NCI-H1092 (cell line): ENCODE measurements at regions not wholly inside any gene's neighbourhood (a gene's known extent, or its start where the extent isn't known, plus 50 kb on each side); places are given as distances from the start of the nearest gene placed in this dataset.
A peak's percentile ranks its signal among the peaks of the same experiment; 100 is the strongest.
"Not testable (repeated sequence)": the region's sequence is repeated elsewhere in the genome, so short reads cannot be mapped to it uniquely, and the experiment has no call there.

Experiments
- DNase-seq: peaks from one replicate; lab custom pipeline; 2025; lab: John Stamatoyannopoulos, UW

DNA sequence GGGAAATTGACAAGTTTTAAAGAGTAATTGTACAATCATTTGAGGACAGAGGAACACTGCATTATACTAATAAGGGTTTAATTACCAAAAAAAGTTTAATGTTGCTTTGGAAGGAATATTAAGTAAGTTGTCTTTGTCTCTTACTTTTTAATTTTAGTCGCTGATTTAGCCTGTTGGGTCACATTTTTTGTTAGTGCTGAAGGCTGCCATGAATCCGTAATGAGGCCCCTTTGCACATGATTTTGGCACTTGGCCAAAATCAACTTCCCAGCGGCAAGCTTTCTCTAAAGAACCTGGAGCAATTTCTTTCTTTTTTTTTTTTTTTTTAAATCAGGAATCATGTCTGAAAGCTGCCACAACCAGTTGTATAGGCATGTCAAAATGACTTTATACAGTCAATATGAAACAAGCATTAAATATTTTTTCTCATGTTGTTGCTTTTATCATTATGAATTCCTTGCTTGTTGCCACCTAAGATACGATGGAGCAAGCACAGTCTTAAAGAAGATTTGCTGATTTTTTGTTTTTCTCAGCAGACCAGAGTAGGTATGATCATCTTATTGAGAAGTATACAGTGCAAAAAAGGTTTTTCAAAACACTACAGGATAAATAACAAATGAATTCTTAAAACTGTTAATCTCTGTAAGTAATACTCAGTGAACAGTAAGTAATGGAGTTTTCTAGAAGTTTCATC is 690.4 kb downstream of the USP25 start:
- DNase-seq: peak; percentile 65

GRCh38 chr21:16421007-16421406 is 691.2 kb downstream of the USP25 start:
- no peak for DNase-seq

DNA sequence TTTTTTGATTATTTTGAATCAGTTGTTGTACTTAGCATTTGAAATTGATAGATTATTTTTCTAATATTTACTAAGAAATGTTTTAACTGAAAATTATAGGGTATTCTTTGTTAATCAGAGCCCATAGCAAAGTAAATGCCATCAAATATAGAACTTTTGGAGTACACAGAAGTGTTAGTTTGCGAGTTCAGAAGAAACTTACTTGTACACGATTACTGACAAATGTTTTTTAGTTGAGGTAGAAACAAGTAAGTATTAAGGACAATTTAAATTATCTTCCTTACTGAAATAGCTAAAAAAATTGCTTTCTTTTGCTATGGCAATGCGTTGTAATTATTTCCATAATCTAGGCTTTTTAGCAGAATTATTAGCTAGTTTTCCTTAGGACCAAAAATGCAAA is 692.2 kb downstream of the USP25 start:
- DNase-seq: no peak

- DNase-seq: no peak
Measured at GRCh38 chr21:16422702-16423101, 692.9 kb downstream of the USP25 start.

GRCh38 chr21:16423921-16424320 is 694.1 kb downstream of the USP25 start:
- no peak for DNase-seq

GRCh38 chr21:16424331-16424751 is 694.6 kb downstream of the USP25 start:
- peak; percentile 14 for DNase-seq

GRCh38 chr21:16425376-16425775 is 695.6 kb downstream of the USP25 start:
- DNase-seq: no peak

- DNase-seq: no peak
Measured at GRCh38 chr21:16426936-16427335, 697.2 kb downstream of the USP25 start.

DNA sequence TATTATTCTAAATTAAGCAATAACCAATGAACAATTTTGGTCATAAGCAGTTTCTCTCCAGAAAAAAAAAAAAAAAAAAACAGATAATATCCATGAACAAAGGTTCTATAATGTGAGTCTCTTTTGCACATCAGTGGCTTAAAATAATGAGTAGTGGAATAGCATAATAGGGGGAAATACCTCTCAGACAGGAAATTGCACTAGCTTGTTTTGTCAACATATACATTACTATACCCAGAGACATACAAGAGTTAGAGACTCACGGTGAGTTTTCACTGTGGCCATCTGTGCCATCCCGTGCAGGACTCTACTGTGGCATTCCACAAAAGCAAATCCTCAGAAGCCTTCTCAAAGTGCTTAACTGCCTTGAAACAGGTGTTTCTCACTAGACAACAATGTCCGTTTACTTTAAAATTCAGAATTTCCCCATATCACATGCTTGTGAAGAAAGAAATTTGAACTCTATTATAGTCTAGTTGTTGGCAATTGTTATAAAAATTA is 697.9 kb downstream of the USP25 start:
- DNase-seq: no peak

- DNase-seq: no peak
Measured at GRCh38 chr21:16437586-16437985, 707.8 kb downstream of the USP25 start.

- no peak for DNase-seq
Measured at GRCh38 chr21:16438761-16439160, 709.0 kb downstream of the USP25 start.

GRCh38 chr21:16441789-16442188 is 712.0 kb downstream of the USP25 start:
- DNase-seq: no peak

GRCh38 chr21:16454399-16454798 is 724.6 kb downstream of the USP25 start:
- DNase-seq: peak; percentile 10

- DNase-seq: no peak
Measured at GRCh38 chr21:16455526-16455925, 725.7 kb downstream of the USP25 start.

- DNase-seq: peak; percentile 47
Measured at GRCh38 chr21:16455978-16456377, 726.2 kb downstream of the USP25 start.

- DNase-seq: no peak
Measured at GRCh38 chr21:16457498-16457897, 727.7 kb downstream of the USP25 start.

- no peak for DNase-seq
Measured at GRCh38 chr21:16460936-16461335, 731.2 kb downstream of the USP25 start.

DNA sequence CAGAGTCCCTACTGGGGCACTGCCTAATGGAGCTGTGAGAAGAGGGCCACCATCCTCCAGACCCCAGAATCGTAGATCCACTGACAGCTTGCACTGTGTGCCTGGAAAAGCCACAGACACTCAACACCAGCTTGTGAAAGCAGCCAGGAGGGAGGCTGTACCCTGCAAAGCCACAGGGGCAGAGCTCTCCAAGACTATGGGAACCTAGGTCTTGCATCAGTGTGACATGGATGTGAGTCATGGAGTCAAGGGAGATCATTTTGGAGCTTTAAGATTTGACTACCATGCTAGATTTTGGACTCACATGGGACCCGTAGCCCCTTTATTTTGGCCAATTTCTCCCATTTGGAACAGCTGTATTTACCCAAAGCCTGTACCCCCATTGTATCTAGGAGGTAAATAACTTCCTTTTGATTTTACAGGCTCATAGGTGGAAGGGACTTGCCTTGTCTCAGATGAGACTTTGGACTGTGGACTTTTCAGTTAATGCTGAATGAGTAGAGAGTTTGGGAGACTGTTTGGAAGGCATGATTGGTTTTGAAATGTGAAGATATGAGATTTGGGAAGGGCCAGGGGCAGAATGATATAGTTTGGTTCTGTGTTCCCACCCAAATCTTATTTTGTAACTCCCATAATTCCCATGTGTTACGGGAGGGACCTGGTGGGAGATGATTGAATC is 734.6 kb downstream of the USP25 start:
- DNase-seq: not testable (repeated sequence)

GRCh38 chr21:16468184-16468583 is 738.4 kb downstream of the USP25 start:
- DNase-seq: no peak

- no peak for DNase-seq
Measured at GRCh38 chr21:16473988-16474387, 744.2 kb downstream of the USP25 start.

DNA sequence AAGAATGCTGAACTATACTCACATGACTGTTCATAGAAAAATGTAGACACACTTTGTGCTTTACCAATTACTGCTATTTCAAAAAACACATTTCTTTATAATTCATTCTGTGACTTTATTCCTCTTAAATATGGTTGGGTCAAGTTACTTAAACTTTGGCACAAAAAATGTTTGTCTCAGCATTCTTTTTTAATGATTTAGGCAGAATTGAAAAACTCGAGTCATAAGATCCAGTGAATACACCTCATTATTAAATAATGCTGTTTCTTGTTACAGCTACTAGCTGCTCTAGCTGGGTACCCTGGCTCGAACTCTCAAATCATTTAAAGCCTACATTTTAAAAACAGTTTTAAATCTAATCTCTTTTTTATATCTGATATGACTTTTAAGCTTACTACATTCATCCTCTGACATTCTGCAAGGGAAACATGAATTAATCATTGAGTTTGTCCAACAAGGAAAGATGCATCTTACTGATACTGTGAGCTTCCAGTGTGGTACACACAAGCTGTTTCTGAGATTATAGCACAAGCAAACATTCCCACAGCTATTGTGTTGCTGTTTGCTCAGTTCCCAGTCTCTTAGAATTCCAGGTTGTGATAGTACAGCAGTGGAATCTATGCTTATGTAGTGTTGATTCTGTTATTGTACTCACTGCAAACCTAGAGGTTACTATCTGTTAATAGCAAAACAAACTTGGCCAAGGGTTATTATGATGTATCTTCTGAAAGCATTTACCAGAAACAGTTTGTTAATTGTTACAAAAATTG is 746.5 kb downstream of the USP25 start:
- DNase-seq: no peak

DNA sequence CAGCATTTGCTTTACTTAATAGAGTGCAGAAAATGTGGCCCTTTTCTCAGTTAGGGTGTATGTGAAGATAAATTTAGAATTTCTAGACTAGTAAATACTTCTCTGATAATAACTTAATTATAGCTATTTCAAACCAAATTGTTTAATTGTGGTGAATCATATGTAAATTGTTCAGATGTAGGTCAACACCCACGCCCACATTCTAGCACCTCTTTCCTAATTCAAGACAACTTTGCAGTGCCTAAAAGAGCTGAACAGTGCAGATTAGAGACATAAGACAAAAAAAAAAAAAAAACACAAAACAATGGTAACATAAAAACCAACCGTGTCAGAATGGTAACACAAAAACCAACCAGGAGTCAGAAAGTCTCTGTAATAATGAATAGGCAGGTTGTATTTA is 758.3 kb downstream of the USP25 start:
- DNase-seq: no peak

- no peak for DNase-seq
Measured at GRCh38 chr21:16492356-16492755, 762.6 kb downstream of the USP25 start.
